ENCODE measurements at regions not wholly inside any gene's neighbourhood (a gene's known extent, or its start where the extent isn't known, plus 50 kb on each side); places are given as distances from the start of the nearest gene placed in this dataset.
"Not testable (repeated sequence)": the region's sequence is repeated elsewhere in the genome, so short reads cannot be mapped to it uniquely, and the experiment has no call there.

GRCh38 chr13:27350825-27351224 lies 73.6 kb upstream of the GTF3A start:
- WGBS = 95% methylated on average over 6 of the region's 6 CpGs
- not testable (repeated sequence) for ATAC-seq; H3K27me3 ChIP-seq (ENCODE audit: control insufficient read depth, insufficient read depth); DNase-seq; H3K4me3 ChIP-seq (ENCODE audit: low read length); H3K9me3 ChIP-seq (ENCODE audit: control insufficient read depth, low read length); H3K27ac ChIP-seq (ENCODE audit: low read length); H3K4me1 ChIP-seq (ENCODE audit: control insufficient read depth, insufficient read depth, low read length)
- intact Hi-C loops (cut with DNase I) = loop anchor here in 3 of 4 donors (10.0 kb wide), 3 partner anchors 76 to 396 kb away; partner anchors contain the start of gene RASL11A (in 1 of the 3)

- intact Hi-C loops (cut with DNase I) = loop anchor here in 3 of 4 donors (10.0 kb wide), 3 partner anchors 78 to 398 kb away; partner anchors contain the start of gene RASL11A (in 1 of the 3)
- Histone ChIP-seq H3K27me3 (ENCODE audit: control insufficient read depth, insufficient read depth) (no peaks in the 10 kb centered on the region), H3K4me1 (ENCODE audit: control insufficient read depth, insufficient read depth, low read length) (no peaks in the 10 kb centered on the region), H3K4me3 (ENCODE audit: low read length) (no peak overlapping the region), H3K27ac (ENCODE audit: low read length) (no peak overlapping the region), H3K9me3 (ENCODE audit: control insufficient read depth, low read length) (no peaks in the 10 kb centered on the region)
- DNase-seq (no peak), ATAC-seq (no peak)
- WGBS = 87% methylated on average over 11 of the region's 11 CpGs
Measured at GRCh38 chr13:27352698-27353097, 71.7 kb upstream of the GTF3A start.

- no peak for DNase-seq
- intact Hi-C loops (cut with DNase I) = loop anchor here in 3 of 4 donors (10.0 kb wide), 3 partner anchors 78 to 398 kb away; partner anchors contain the start of gene RASL11A (in 1 of the 3)
- Histone ChIP-seq H3K9me3 (ENCODE audit: control insufficient read depth, low read length) (no peaks in the 10 kb centered on the region), H3K27ac (ENCODE audit: low read length) (no peak overlapping the region), H3K4me1 (ENCODE audit: control insufficient read depth, insufficient read depth, low read length) (no peaks in the 10 kb centered on the region), H3K4me3 (ENCODE audit: low read length) (no peak overlapping the region), H3K27me3 (ENCODE audit: control insufficient read depth, insufficient read depth) (no peaks in the 10 kb centered on the region)
- 78% methylated on average over 9 of the region's 9 CpGs for WGBS
- no peak for ATAC-seq
Measured at GRCh38 chr13:27353166-27353583, 71.2 kb upstream of the GTF3A start.

- no peak overlapping the region for H3K4me3 ChIP-seq (ENCODE audit: low read length)
- H3K27me3 ChIP-seq (ENCODE audit: control insufficient read depth, insufficient read depth) = no peaks in the 10 kb centered on the region
- intact Hi-C loops (cut with DNase I) = loop anchor here in 3 of 4 donors (10.0 kb wide), 3 partner anchors 79 to 399 kb away; partner anchors contain the start of gene RASL11A (in 1 of the 3)
- H3K4me1 ChIP-seq (ENCODE audit: control insufficient read depth, insufficient read depth, low read length) = no peaks in the 10 kb centered on the region
- WGBS = 78% methylated on average over 3 of the region's 3 CpGs
- ATAC-seq (no peak), DNase-seq (no peak)
- H3K27ac ChIP-seq (ENCODE audit: low read length) = no peak overlapping the region
- no peaks in the 10 kb centered on the region for H3K9me3 ChIP-seq (ENCODE audit: control insufficient read depth, low read length)
Measured at GRCh38 chr13:27353708-27354107, 70.7 kb upstream of the GTF3A start.

- H3K4me1 ChIP-seq (ENCODE audit: control insufficient read depth, insufficient read depth, low read length) = no peaks in the 10 kb centered on the region
- 14% methylated on average over 3 of the region's 3 CpGs for WGBS
- intact Hi-C loops (cut with DNase I) = loop anchor here in 3 of 4 donors (10.0 kb wide), 3 partner anchors 80 to 400 kb away; partner anchors contain the start of gene RASL11A (in 1 of the 3)
- H3K4me3 ChIP-seq (ENCODE audit: low read length) = no peak overlapping the region
- no peaks in the 10 kb centered on the region for H3K27me3 ChIP-seq (ENCODE audit: control insufficient read depth, insufficient read depth)
- no peaks in the 10 kb centered on the region for H3K9me3 ChIP-seq (ENCODE audit: control insufficient read depth, low read length)
- H3K27ac ChIP-seq (ENCODE audit: low read length) = no peak overlapping the region
- ATAC-seq (no peak), DNase-seq (no peak)
Measured at GRCh38 chr13:27354379-27354778, 70.0 kb upstream of the GTF3A start.

GRCh38 chr13:27355894-27356293 lies 68.5 kb upstream of the GTF3A start:
- Histone ChIP-seq H3K27ac (ENCODE audit: low read length) (no peak overlapping the region), H3K4me1 (ENCODE audit: control insufficient read depth, insufficient read depth, low read length) (no peaks in the 10 kb centered on the region), H3K9me3 (ENCODE audit: control insufficient read depth, low read length) (no peaks in the 10 kb centered on the region), H3K27me3 (ENCODE audit: control insufficient read depth, insufficient read depth) (no peaks in the 10 kb centered on the region), H3K4me3 (ENCODE audit: low read length) (no peak overlapping the region)
- DNase-seq = no peak
- peak; percentile 36 to 51 for ATAC-seq
- WGBS = 56% methylated on average over 7 of the region's 7 CpGs
- intact Hi-C loops (cut with DNase I) = loop anchor here (2.0 to 10.0 kb wide), 7 partner anchors 81 to 409 kb away; partner anchors contain the start of gene RASL11A (in 1 of the 4)

GRCh38 chr13:27358420-27358819 lies 66.0 kb upstream of the GTF3A start:
- Histone ChIP-seq H3K27me3 (ENCODE audit: control insufficient read depth, insufficient read depth) (no peaks in the 10 kb centered on the region), H3K9me3 (ENCODE audit: control insufficient read depth, low read length) (no peaks in the 10 kb centered on the region), H3K4me3 (ENCODE audit: low read length) (no peak overlapping the region), H3K4me1 (ENCODE audit: control insufficient read depth, insufficient read depth, low read length) (no peaks in the 10 kb centered on the region), H3K27ac (ENCODE audit: low read length) (no peak overlapping the region)
- WGBS = 89% methylated on average over 6 of the region's 6 CpGs
- DNase-seq = no peak
- ATAC-seq = no peak
- intact Hi-C loops (cut with DNase I) = loop anchor here (2.0 to 10.0 kb wide), 6 partner anchors 84 to 411 kb away; partner anchors contain the start of gene RASL11A (in 1 of the 4)

- Histone ChIP-seq H3K9me3 (ENCODE audit: control insufficient read depth, low read length) (no peaks in the 10 kb centered on the region), H3K27ac (ENCODE audit: low read length) (no peak overlapping the region), H3K27me3 (ENCODE audit: control insufficient read depth, insufficient read depth) (no peaks in the 10 kb centered on the region), H3K4me1 (ENCODE audit: control insufficient read depth, insufficient read depth, low read length) (no peaks in the 10 kb centered on the region), H3K4me3 (ENCODE audit: low read length) (no peak overlapping the region)
- 13% methylated on average over 6 of the region's 6 CpGs for WGBS
- DNase-seq (peak; percentile 61 to 85 (median 81)), ATAC-seq (peak; percentile 64 to 73)
- intact Hi-C loops (cut with DNase I) = loop anchor here (2.0 to 10.0 kb wide), 6 partner anchors 85 to 412 kb away; partner anchors contain the start of gene RASL11A (in 1 of the 4)
Measured at GRCh38 chr13:27359199-27359821, 65.1 kb upstream of the GTF3A start.

- DNase-seq (no peak), ATAC-seq (no peak)
- Histone ChIP-seq H3K4me1 (ENCODE audit: control insufficient read depth, insufficient read depth, low read length) (no peaks in the 10 kb centered on the region), H3K4me3 (ENCODE audit: low read length) (no peak overlapping the region), H3K27me3 (ENCODE audit: control insufficient read depth, insufficient read depth) (no peaks in the 10 kb centered on the region), H3K9me3 (ENCODE audit: control insufficient read depth, low read length) (no peaks in the 10 kb centered on the region), H3K27ac (ENCODE audit: low read length) (no peak overlapping the region)
- intact Hi-C loops (cut with DNase I) = loop anchor here (2.0 to 10.0 kb wide), 5 partner anchors 414 to 627 kb away; partner anchors contain the start of gene URAD (in 3 of the 4)
- 77% methylated on average over 9 of the region's 9 CpGs for WGBS
Measured at GRCh38 chr13:27360562-27360961, 63.9 kb upstream of the GTF3A start.

GRCh38 chr13:27362064-27362751 lies 62.2 kb upstream of the GTF3A start:
- intact Hi-C loops (cut with DNase I) = loop anchor here (5.0 to 10.0 kb wide), 4 partner anchors 465 to 625 kb away; partner anchors contain the start of gene URAD (in 3 of the 4)
- no peak overlapping the region for H3K27ac ChIP-seq (ENCODE audit: low read length)
- 3% methylated on average over 36 of the region's 36 CpGs for WGBS
- DNase-seq = peak; percentile 85 to 96 (median 94)
- H3K4me3 ChIP-seq (ENCODE audit: low read length) = peak overlapping the region; percentile 26
- ATAC-seq = peak; percentile 95 to 97
- no peaks in the 10 kb centered on the region for H3K4me1 ChIP-seq (ENCODE audit: control insufficient read depth, insufficient read depth, low read length)
- no peaks in the 10 kb centered on the region for H3K27me3 ChIP-seq (ENCODE audit: control insufficient read depth, insufficient read depth)
- H3K9me3 ChIP-seq (ENCODE audit: control insufficient read depth, low read length) = no peaks in the 10 kb centered on the region

- H3K4me3 ChIP-seq (ENCODE audit: low read length); H3K27me3 ChIP-seq (ENCODE audit: control insufficient read depth, insufficient read depth); H3K4me1 ChIP-seq (ENCODE audit: control insufficient read depth, insufficient read depth, low read length); ATAC-seq; H3K9me3 ChIP-seq (ENCODE audit: control insufficient read depth, low read length); H3K27ac ChIP-seq (ENCODE audit: low read length); DNase-seq: not testable (repeated sequence)
- WGBS = 82% methylated on average over 5 of the region's 5 CpGs
- intact Hi-C loops (cut with DNase I) = loop anchor here (5.0 to 10.0 kb wide), 4 partner anchors 464 to 624 kb away; partner anchors contain the start of gene URAD (in 3 of the 4)
Measured at GRCh38 chr13:27363637-27364036, 60.8 kb upstream of the GTF3A start.
